Natural killer cell (primary cell): ENCODE measurements at regions not wholly inside any gene's neighbourhood (a gene's known extent, or its start where the extent isn't known, plus 50 kb on each side); places are given as distances from the start of the nearest gene placed in this dataset.

Experiments used
- ATAC-seq, 3 donors: fragments of 150-1000 bp in 2 of 3; fragments of 200-7000 bp in 1 of 3; cut with Tn5 transposase; 1 replicate in 1 of 3; 2 replicates in 2 of 3; pipeline ENCODE4 v1.10.0; 2021; ENCODE audit warnings: mild to moderate bottlenecking in 2 of 3, moderate library complexity in 2 of 3
- DNase-seq, 2 donors: peaks; one replicate each; pipeline versions ENCODE4 v3.0.0 to v3.0.0-alpha.2; 2013 to 2021; ENCODE audit warnings: mixed read lengths in 1 of 2
- H3K27ac ChIP-seq: one replicate; pipeline ENCODE4 v1.5.1; 2013; ENCODE audit warnings: mild to moderate bottlenecking, low read length
- H3K27me3 ChIP-seq: one replicate; pipeline ENCODE4 v1.6.1; 2013; ENCODE audit warnings: low read length; ENCODE audit not compliant: control insufficient read depth, insufficient read depth
- H3K36me3 ChIP-seq: one replicate; pipeline ENCODE4 v1.6.1; 2013; ENCODE audit warnings: low read length; ENCODE audit not compliant: control insufficient read depth, insufficient read depth
- H3K4me1 ChIP-seq: one replicate; pipeline ENCODE4 v1.6.1; 2013; ENCODE audit warnings: low read length; ENCODE audit not compliant: control insufficient read depth, insufficient read depth
- H3K4me3 ChIP-seq: one replicate; pipeline ENCODE4 v1.5.1; 2013; ENCODE audit warnings: low read length
- H3K9me3 ChIP-seq: one replicate; pipeline ENCODE4 v1.6.1; 2013; ENCODE audit warnings: low read length; ENCODE audit not compliant: control insufficient read depth, insufficient read depth
- H3K27ac Mint-ChIP-seq, 2 donors: one replicate each; pipeline ENCODE4 v1.8.0; 2022; ENCODE audit warnings: mild to moderate bottlenecking in 2 of 2, mixed read lengths in 2 of 2, moderate library complexity in 1 of 2
- H3K27me3 Mint-ChIP-seq, 2 donors: one replicate each; pipeline ENCODE4 v1.8.0; 2022; ENCODE audit warnings: low read depth in 2 of 2, mixed read lengths in 2 of 2
- H3K36me3 Mint-ChIP-seq: one replicate; pipeline ENCODE4 v1.8.0; 2022; ENCODE audit warnings: mixed read lengths
- H3K4me1 Mint-ChIP-seq, 2 donors: one replicate each; pipeline ENCODE4 v1.8.0; 2022; ENCODE audit warnings: mixed read lengths in 2 of 2
- H3K4me3 Mint-ChIP-seq: one replicate; pipeline ENCODE4 v1.8.0; 2022; ENCODE audit warnings: mild to moderate bottlenecking, moderate library complexity, mixed read lengths
- H3K9me3 Mint-ChIP-seq, 2 donors: one replicate each; pipeline ENCODE4 v1.8.0; 2022; ENCODE audit warnings: mixed read lengths in 2 of 2
- WGBS: methylation state at CpG from one replicate; pipeline ENCODE4 v1.1.7; 2013; ENCODE audit warnings: missing lambda C conversion rate; ENCODE audit not compliant: insufficient coverage; 5-methylcytosine and 5-hydroxymethylcytosine counted together
- intact Hi-C: fragments of 100-400 bp; cut with micrococcal nuclease; formaldehyde crosslinking; loops from one replicate; pipeline ENCODE4 v1.14.2; 2022
- TF ChIP-seq, protein P1 (sequence below): fragments of 200-600 bp; IDR thresholded peaks from one replicate; pipeline ENCODE4 v1.8.0; 2022; ENCODE audit warnings: antibody characterized with exemption

DNA sequence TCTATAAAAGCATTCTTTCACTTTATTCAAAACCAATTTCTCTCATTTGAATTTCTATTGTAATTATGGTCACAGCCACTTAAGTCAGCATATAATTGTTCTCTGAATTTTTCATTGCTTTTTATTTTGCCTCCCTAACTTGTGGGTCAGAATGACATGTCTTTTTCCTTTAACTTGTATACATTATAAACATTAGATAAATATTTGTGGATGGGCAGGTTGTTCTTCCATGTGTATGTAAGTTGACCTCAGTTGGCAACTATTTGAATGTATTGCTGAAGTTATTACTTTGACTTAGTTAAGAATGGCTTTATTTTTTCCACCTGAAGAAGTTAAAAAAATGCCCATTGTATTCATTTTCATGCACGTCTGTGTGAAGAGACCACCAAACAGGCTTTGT is 83.0 kb upstream of the MAP3K7 start:
- DNase-seq (no peak), ATAC-seq (no peak)
- 73% methylated on average over 1 of the region's 1 CpG for WGBS
- H3K27me3 Mint-ChIP-seq = peaks cover 6 to 9% of the 10 kb centered on the region in 2 donors
- H3K4me1 Mint-ChIP-seq = no peaks in the 10 kb centered on the region
- intact Hi-C loops = no loop called here
- H3K27ac ChIP-seq = no peak overlapping the region
- no peak overlapping the region for H3K27ac Mint-ChIP-seq
- no peak overlapping the region for H3K4me3 Mint-ChIP-seq
- no peaks in the 10 kb centered on the region for H3K36me3 ChIP-seq
- TF ChIP-seq, protein P1, sequence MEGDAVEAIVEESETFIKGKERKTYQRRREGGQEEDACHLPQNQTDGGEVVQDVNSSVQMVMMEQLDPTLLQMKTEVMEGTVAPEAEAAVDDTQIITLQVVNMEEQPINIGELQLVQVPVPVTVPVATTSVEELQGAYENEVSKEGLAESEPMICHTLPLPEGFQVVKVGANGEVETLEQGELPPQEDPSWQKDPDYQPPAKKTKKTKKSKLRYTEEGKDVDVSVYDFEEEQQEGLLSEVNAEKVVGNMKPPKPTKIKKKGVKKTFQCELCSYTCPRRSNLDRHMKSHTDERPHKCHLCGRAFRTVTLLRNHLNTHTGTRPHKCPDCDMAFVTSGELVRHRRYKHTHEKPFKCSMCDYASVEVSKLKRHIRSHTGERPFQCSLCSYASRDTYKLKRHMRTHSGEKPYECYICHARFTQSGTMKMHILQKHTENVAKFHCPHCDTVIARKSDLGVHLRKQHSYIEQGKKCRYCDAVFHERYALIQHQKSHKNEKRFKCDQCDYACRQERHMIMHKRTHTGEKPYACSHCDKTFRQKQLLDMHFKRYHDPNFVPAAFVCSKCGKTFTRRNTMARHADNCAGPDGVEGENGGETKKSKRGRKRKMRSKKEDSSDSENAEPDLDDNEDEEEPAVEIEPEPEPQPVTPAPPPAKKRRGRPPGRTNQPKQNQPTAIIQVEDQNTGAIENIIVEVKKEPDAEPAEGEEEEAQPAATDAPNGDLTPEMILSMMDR = no peak
- no peaks in the 10 kb centered on the region for H3K4me1 ChIP-seq
- H3K36me3 Mint-ChIP-seq = no peaks in the 10 kb centered on the region
- H3K9me3 Mint-ChIP-seq = no peaks in the 10 kb centered on the region
- H3K9me3 ChIP-seq = no peaks in the 10 kb centered on the region
- no peaks in the 10 kb centered on the region for H3K27me3 ChIP-seq
- H3K4me3 ChIP-seq = no peak overlapping the region

DNA sequence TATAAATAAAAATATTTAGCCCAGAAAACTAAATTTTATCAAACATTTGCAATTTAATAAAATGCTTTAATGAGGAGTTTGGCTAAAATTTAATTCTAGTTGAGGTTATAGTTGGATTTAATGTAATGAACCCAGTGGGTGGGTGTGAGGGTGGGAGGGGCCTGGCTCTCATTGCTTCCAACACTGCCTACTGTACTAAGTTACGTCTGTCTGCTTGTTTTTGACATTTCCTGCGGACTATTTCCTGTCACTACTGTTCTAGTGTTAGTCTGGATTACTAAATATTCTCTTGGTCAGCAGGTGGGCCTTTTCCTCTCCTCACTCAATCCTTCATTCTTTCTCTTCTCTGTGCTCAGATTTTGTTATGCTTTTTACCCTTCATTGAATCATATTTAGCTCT is 82.5 kb upstream of the MAP3K7 start:
- Mint-ChIP-seq H3K4me1 (no peaks in the 10 kb centered on the region), H3K9me3 (no peaks in the 10 kb centered on the region), H3K27me3 (peaks cover 5 to 6% of the 10 kb centered on the region in 2 donors), H3K4me3 (no peak overlapping the region), H3K36me3 (no peaks in the 10 kb centered on the region), H3K27ac (no peak overlapping the region)
- Histone ChIP-seq H3K9me3 (no peaks in the 10 kb centered on the region), H3K27ac (no peak overlapping the region), H3K36me3 (no peaks in the 10 kb centered on the region), H3K4me1 (no peaks in the 10 kb centered on the region), H3K27me3 (no peaks in the 10 kb centered on the region), H3K4me3 (no peak overlapping the region)
- 43% methylated on average over 2 of the region's 2 CpGs for WGBS
- TF ChIP-seq, protein P1 = no peak
- intact Hi-C loops = no loop called here
- DNase-seq (no peak), ATAC-seq (no peak)

DNA sequence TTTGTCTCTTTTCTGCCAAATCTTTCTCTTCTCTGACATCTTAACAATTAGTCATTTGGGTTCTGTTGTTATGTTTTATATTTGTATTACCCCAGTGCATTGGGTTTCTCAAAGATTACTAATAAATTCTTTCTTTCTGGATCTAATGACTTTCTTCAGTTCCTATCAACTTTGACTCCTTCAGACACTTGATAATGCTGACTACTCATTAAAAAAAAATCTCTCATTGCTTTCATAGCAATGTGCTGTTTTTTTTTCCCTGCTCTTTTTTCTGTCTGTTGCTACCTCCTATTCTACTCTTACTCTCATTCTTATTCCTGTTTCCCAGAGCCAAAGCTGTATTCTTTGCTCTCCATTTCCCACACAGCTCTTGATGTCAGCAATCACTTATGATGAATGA is 81.3 kb upstream of the MAP3K7 start:
- intact Hi-C loops = no loop called here

DNA sequence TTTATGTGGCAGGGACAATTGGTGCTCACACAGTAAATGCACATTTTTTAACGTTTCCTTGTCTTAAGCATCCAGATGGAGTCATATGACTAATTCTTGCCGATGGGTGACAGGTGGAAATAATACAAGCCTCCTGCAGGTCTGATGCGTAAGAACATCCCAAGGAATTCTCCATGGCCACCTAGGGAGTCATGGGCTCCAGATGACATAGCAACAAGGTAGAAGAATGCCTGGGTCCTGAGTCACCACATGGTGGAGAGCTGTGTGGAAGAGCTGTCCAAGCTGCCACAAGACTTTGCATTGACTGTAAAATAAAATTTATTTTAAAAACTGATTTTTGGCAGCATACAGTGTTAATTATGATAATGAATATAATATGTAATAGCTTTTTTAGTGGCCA is 77.0 kb upstream of the MAP3K7 start:
- 87% methylated on average over 3 of the region's 3 CpGs for WGBS
- Histone ChIP-seq H3K27ac (no peak overlapping the region), H3K27me3 (no peaks in the 10 kb centered on the region), H3K36me3 (no peaks in the 10 kb centered on the region), H3K9me3 (peaks cover 7% of the 10 kb centered on the region), H3K4me1 (no peaks in the 10 kb centered on the region), H3K4me3 (no peak overlapping the region)
- Mint-ChIP-seq H3K27me3 (peaks cover 9 to 14% of the 10 kb centered on the region in 2 donors), H3K4me3 (no peak overlapping the region), H3K9me3 (no peaks in the 10 kb centered on the region), H3K27ac (no peak overlapping the region), H3K36me3 (no peaks in the 10 kb centered on the region), H3K4me1 (no peaks in the 10 kb centered on the region)
- ATAC-seq = no peak
- DNase-seq = no peak
- intact Hi-C loops = no loop called here
- TF ChIP-seq, protein P1 = no peak

More for the DNA sequence above, 81.3 kb upstream of the MAP3K7 start:
- H3K36me3 Mint-ChIP-seq = no peaks in the 10 kb centered on the region
- no peak overlapping the region for H3K27ac Mint-ChIP-seq
- no peak overlapping the region for H3K4me3 ChIP-seq
- peaks cover 2% of the 10 kb centered on the region for H3K9me3 ChIP-seq
- H3K4me1 ChIP-seq = no peaks in the 10 kb centered on the region
- no peaks in the 10 kb centered on the region for H3K27me3 ChIP-seq
- no peaks in the 10 kb centered on the region for H3K9me3 Mint-ChIP-seq
- H3K4me3 Mint-ChIP-seq = no peak overlapping the region
- no peak for DNase-seq
- no peak for ATAC-seq
- peaks cover 6% of the 10 kb centered on the region in 2 donors for H3K27me3 Mint-ChIP-seq
- TF ChIP-seq, protein P1 = no peak
- no peaks in the 10 kb centered on the region for H3K36me3 ChIP-seq
- H3K4me1 Mint-ChIP-seq = no peaks in the 10 kb centered on the region
- no peak overlapping the region for H3K27ac ChIP-seq
